RWPE2 (cell line): ENCODE measurements at regions not wholly inside any gene's neighbourhood (a gene's known extent, or its start where the extent isn't known, plus 50 kb on each side); places are given as distances from the start of the nearest gene placed in this dataset.

Source experiments
- ATAC-seq: fragments of 200-7000 bp; cut with Tn5 transposase; 3 replicates; pipeline ENCODE4 v1.9.1; 2021; ENCODE audit warnings: low read depth
- DNase-seq: peaks from one replicate; pipeline ENCODE4 v3.0.0-alpha.2; 2020; ENCODE audit warnings: low spot score
- H3K27ac ChIP-seq: fragments of 450-650 bp; 2 replicates; pipeline ENCODE4 v1.5.1; 2017; ENCODE audit warnings: mild to moderate bottlenecking; ENCODE audit not compliant: poor library complexity, severe bottlenecking
- H3K27me3 ChIP-seq: fragments of 250-450 bp; sonication (Bioruptor Pico); 2 replicates; pipeline ENCODE4 v1.5.1; 2021; ENCODE audit warnings: mild to moderate bottlenecking, moderate library complexity; ENCODE audit not compliant: insufficient read depth, poor library complexity, severe bottlenecking
- H3K36me3 ChIP-seq: fragments of 250-450 bp; sonication (Bioruptor Pico); 2 replicates; pipeline ENCODE4 v1.5.1; 2020; ENCODE audit warnings: low read depth, mild to moderate bottlenecking, moderate library complexity
- H3K4me1 ChIP-seq: fragments of 250-450 bp; sonication (Bioruptor Pico); 2 replicates; pipeline ENCODE4 v1.5.1; 2021; ENCODE audit warnings: mild to moderate bottlenecking, moderate library complexity; ENCODE audit not compliant: insufficient read depth, poor library complexity, severe bottlenecking
- H3K4me3 ChIP-seq: fragments of 250-450 bp; sonication (Bioruptor Pico); 2 replicates; pipeline ENCODE4 v1.5.1; 2021; ENCODE audit warnings: mild to moderate bottlenecking, moderate library complexity; ENCODE audit not compliant: severe bottlenecking
- H3K9me3 ChIP-seq: fragments of 250-450 bp; sonication (Bioruptor Pico); 2 replicates; pipeline ENCODE4 v1.5.1; 2021; ENCODE audit warnings: mild to moderate bottlenecking, moderate library complexity; ENCODE audit not compliant: severe bottlenecking
- CTCF ChIP-seq: fragments of 450-650 bp; IDR thresholded peaks from one replicate; pipeline ENCODE4 v1.5.1; 2017; ENCODE audit warnings: mild to moderate bottlenecking, moderate library complexity; ENCODE audit not compliant: poor library complexity, severe bottlenecking

GRCh38 chr16:62720651-62721050 is 684.4 kb upstream of the CDH8 start:
- Histone ChIP-seq H3K4me3 (no peak overlapping the region), H3K27me3 (peaks cover 3% of the 10 kb centered on the region), H3K36me3 (no peaks in the 10 kb centered on the region), H3K4me1 (no peaks in the 10 kb centered on the region), H3K9me3 (no peaks in the 10 kb centered on the region), H3K27ac (no peak overlapping the region)
- DNase-seq (no peak), ATAC-seq (no peak)
- TF ChIP-seq CTCF: no peak

GRCh38 chr16:62717026-62717425 is 680.8 kb upstream of the CDH8 start:
- no peak for TF ChIP-seq CTCF
- ATAC-seq (no peak), DNase-seq (no peak)
- no peak overlapping the region for H3K4me3 ChIP-seq
- no peaks in the 10 kb centered on the region for H3K27me3 ChIP-seq
- H3K27ac ChIP-seq: no peak overlapping the region
- no peaks in the 10 kb centered on the region for H3K9me3 ChIP-seq
- H3K4me1 ChIP-seq: no peaks in the 10 kb centered on the region
- H3K36me3 ChIP-seq: no peaks in the 10 kb centered on the region

DNA sequence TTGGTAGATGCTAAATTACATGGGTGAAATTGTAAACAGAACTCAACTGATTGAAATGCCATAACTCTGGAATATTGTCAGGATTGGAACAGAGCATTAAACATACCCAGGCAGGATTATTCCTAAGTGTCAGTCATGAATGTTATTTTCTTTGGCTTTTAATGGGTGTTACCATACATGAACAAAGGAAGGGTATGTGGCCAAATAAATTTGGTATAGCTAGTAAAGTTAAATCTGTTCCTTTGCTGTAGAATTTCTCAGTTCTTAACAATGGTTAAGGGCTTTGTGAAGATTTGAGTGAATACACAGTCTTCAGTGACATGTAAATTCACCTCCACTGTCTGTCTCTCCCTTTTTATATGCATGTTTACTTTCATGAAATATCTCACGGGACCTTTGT is 679.5 kb upstream of the CDH8 start:
- Histone ChIP-seq H3K4me3 (no peak overlapping the region), H3K27me3 (no peaks in the 10 kb centered on the region), H3K4me1 (no peaks in the 10 kb centered on the region), H3K27ac (no peak overlapping the region), H3K36me3 (no peaks in the 10 kb centered on the region), H3K9me3 (no peaks in the 10 kb centered on the region)
- DNase-seq (no peak), ATAC-seq (no peak)
- no peak for TF ChIP-seq CTCF

DNA sequence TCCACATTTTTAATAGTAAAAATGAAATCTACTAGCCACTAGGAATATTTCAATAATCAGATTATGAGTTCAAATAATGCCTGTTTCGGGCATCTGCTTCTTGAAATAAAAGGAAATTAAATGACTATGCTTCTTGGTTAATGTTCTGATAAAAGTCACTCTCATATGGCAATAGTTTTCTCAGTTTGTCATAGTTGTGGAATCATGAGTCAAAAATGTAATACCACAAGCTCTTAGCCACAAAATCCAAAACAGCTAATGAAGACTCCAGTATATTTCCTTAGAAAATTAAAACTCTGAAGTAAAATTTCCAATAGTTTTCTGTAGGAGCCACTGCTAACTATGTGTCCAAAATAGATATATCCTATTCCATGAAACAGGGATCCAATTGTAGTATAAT is 676.3 kb upstream of the CDH8 start:
- Histone ChIP-seq H3K27me3 (no peaks in the 10 kb centered on the region), H3K9me3 (no peaks in the 10 kb centered on the region), H3K36me3 (no peaks in the 10 kb centered on the region), H3K4me1 (no peaks in the 10 kb centered on the region), H3K4me3 (no peak overlapping the region), H3K27ac (no peak overlapping the region)
- ATAC-seq (no peak), DNase-seq (no peak)
- TF ChIP-seq CTCF: no peak

GRCh38 chr16:62711797-62712196 is 675.6 kb upstream of the CDH8 start:
- Histone ChIP-seq H3K4me1 (no peaks in the 10 kb centered on the region), H3K27me3 (no peaks in the 10 kb centered on the region), H3K4me3 (no peak overlapping the region), H3K9me3 (no peaks in the 10 kb centered on the region), H3K27ac (no peak overlapping the region), H3K36me3 (no peaks in the 10 kb centered on the region)
- DNase-seq: no peak
- no peak for TF ChIP-seq CTCF
- ATAC-seq: no peak
